ENCODE measurements at regions not wholly inside any gene's neighbourhood (a gene's known extent, or its start where the extent isn't known, plus 50 kb on each side); places are given as distances from the start of the nearest gene placed in this dataset.

GRCh38 chr1:30001011-30001731, 722.2 kb downstream of the MATN1 start:
- TF ChIP-seq, protein P1, sequence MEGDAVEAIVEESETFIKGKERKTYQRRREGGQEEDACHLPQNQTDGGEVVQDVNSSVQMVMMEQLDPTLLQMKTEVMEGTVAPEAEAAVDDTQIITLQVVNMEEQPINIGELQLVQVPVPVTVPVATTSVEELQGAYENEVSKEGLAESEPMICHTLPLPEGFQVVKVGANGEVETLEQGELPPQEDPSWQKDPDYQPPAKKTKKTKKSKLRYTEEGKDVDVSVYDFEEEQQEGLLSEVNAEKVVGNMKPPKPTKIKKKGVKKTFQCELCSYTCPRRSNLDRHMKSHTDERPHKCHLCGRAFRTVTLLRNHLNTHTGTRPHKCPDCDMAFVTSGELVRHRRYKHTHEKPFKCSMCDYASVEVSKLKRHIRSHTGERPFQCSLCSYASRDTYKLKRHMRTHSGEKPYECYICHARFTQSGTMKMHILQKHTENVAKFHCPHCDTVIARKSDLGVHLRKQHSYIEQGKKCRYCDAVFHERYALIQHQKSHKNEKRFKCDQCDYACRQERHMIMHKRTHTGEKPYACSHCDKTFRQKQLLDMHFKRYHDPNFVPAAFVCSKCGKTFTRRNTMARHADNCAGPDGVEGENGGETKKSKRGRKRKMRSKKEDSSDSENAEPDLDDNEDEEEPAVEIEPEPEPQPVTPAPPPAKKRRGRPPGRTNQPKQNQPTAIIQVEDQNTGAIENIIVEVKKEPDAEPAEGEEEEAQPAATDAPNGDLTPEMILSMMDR (IDR thresholded peaks at IDR 0.05), result no peak
- TF ChIP-seq HOXA7 (CRISPR knock-in tag; IDR thresholded peaks at IDR 0.05) (no peak), SREBF2 (IDR thresholded peaks at IDR 0.05) (no peak)
- TF ChIP-seq, protein P2, sequence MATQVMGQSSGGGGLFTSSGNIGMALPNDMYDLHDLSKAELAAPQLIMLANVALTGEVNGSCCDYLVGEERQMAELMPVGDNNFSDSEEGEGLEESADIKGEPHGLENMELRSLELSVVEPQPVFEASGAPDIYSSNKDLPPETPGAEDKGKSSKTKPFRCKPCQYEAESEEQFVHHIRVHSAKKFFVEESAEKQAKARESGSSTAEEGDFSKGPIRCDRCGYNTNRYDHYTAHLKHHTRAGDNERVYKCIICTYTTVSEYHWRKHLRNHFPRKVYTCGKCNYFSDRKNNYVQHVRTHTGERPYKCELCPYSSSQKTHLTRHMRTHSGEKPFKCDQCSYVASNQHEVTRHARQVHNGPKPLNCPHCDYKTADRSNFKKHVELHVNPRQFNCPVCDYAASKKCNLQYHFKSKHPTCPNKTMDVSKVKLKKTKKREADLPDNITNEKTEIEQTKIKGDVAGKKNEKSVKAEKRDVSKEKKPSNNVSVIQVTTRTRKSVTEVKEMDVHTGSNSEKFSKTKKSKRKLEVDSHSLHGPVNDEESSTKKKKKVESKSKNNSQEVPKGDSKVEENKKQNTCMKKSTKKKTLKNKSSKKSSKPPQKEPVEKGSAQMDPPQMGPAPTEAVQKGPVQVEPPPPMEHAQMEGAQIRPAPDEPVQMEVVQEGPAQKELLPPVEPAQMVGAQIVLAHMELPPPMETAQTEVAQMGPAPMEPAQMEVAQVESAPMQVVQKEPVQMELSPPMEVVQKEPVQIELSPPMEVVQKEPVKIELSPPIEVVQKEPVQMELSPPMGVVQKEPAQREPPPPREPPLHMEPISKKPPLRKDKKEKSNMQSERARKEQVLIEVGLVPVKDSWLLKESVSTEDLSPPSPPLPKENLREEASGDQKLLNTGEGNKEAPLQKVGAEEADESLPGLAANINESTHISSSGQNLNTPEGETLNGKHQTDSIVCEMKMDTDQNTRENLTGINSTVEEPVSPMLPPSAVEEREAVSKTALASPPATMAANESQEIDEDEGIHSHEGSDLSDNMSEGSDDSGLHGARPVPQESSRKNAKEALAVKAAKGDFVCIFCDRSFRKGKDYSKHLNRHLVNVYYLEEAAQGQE (IDR thresholded peaks at IDR 0.05), result no peak
